Ectodermal cell (in vitro differentiated cells): ENCODE measurements at regions not wholly inside any gene's neighbourhood (a gene's known extent, or its start where the extent isn't known, plus 50 kb on each side); places are given as distances from the start of the nearest gene placed in this dataset.

Experiments
- H3K27ac ChIP-seq: 2 replicates; pipeline ENCODE4 v1.7.0; 2013; ENCODE audit warnings: mild to moderate bottlenecking, low read depth, low read length; ENCODE audit not compliant: insufficient read depth, poor library complexity, severe bottlenecking
- H3K27me3 ChIP-seq: 2 replicates; pipeline ENCODE4 v1.7.0; 2013; ENCODE audit warnings: mild to moderate bottlenecking, low read length; ENCODE audit not compliant: insufficient read depth, control insufficient read depth, poor library complexity, severe bottlenecking
- H3K36me3 ChIP-seq: one replicate; pipeline ENCODE4 v1.7.0; 2013; ENCODE audit warnings: low read length; ENCODE audit not compliant: control insufficient read depth, insufficient read depth
- H3K4me1 ChIP-seq: one replicate; pipeline ENCODE4 v1.7.0; 2013; ENCODE audit warnings: low read length; ENCODE audit not compliant: control insufficient read depth, insufficient read depth
- H3K4me3 ChIP-seq: 2 replicates; pipeline ENCODE4 v1.7.0; 2013; ENCODE audit warnings: low read depth, low read length, control low read depth; ENCODE audit not compliant: insufficient read depth
- H3K9me3 ChIP-seq: 2 replicates; pipeline ENCODE4 v1.7.0; 2013; ENCODE audit warnings: mild to moderate bottlenecking, low read length, moderate library complexity; ENCODE audit not compliant: control insufficient read depth
- WGBS, 2 experiments: methylation state at CpG; one replicate each; pipeline ENCODE4 v1.1.7; 2013; ENCODE audit warnings: missing lambda C conversion rate in 2 of 2; 5-methylcytosine and 5-hydroxymethylcytosine counted together

- Histone ChIP-seq H3K27me3 (no peaks in the 10 kb centered on the region), H3K9me3 (no peaks in the 10 kb centered on the region), H3K4me3 (no peak overlapping the region), H3K36me3 (no peaks in the 10 kb centered on the region), H3K27ac (no peak overlapping the region), H3K4me1 (no peaks in the 10 kb centered on the region)
- WGBS, 2 experiments = 84 to 90% methylated on average over 4 of the region's 4 CpGs
These were observed 318.3 kb downstream of the RRAGC start for GRCh38 chr1:38541223-38541622.

GRCh38 chr1:38539931-38540330 is 319.6 kb downstream of the RRAGC start:
- no peak overlapping the region for H3K27ac ChIP-seq
- no peak overlapping the region for H3K4me3 ChIP-seq
- H3K27me3 ChIP-seq = no peaks in the 10 kb centered on the region
- WGBS, 2 experiments = 78% methylated on average over 6 of the region's 6 CpGs
- H3K36me3 ChIP-seq = no peaks in the 10 kb centered on the region
- no peaks in the 10 kb centered on the region for H3K9me3 ChIP-seq
- no peaks in the 10 kb centered on the region for H3K4me1 ChIP-seq

GRCh38 chr1:38538834-38539233 is 320.7 kb downstream of the RRAGC start:
- no peaks in the 10 kb centered on the region for H3K36me3 ChIP-seq

GRCh38 chr1:38536089-38536488 is 323.5 kb downstream of the RRAGC start:
- Histone ChIP-seq H3K4me1 (no peaks in the 10 kb centered on the region), H3K27ac (no peak overlapping the region), H3K4me3 (no peak overlapping the region), H3K36me3 (no peaks in the 10 kb centered on the region), H3K27me3 (no peaks in the 10 kb centered on the region), H3K9me3 (no peaks in the 10 kb centered on the region)
- WGBS, 2 experiments = 92 to 93% methylated on average over 4 of the region's 4 CpGs

More at GRCh38 chr1:38538834-38539233, 320.7 kb downstream of the RRAGC start:
- Histone ChIP-seq H3K4me3 (no peak overlapping the region), H3K4me1 (no peaks in the 10 kb centered on the region), H3K27ac (no peak overlapping the region), H3K27me3 (no peaks in the 10 kb centered on the region), H3K9me3 (no peaks in the 10 kb centered on the region)
- 77 to 80% methylated on average over 4 of the region's 4 CpGs for WGBS, 2 experiments

- WGBS, 2 experiments = 95 to 96% methylated on average over 7 of the region's 7 CpGs
These were observed 325.1 kb downstream of the RRAGC start for GRCh38 chr1:38534473-38534823.

GRCh38 chr1:38533772-38534472 is 325.6 kb downstream of the RRAGC start:
- Histone ChIP-seq H3K4me3 (no peak overlapping the region), H3K36me3 (no peaks in the 10 kb centered on the region), H3K4me1 (no peaks in the 10 kb centered on the region), H3K9me3 (no peaks in the 10 kb centered on the region), H3K27me3 (no peaks in the 10 kb centered on the region), H3K27ac (no peak overlapping the region)
- WGBS, 2 experiments = 87 to 91% methylated on average over 5 of the region's 5 CpGs

More at GRCh38 chr1:38534473-38534823, 325.1 kb downstream of the RRAGC start:
- no peak overlapping the region for H3K4me3 ChIP-seq
- H3K27ac ChIP-seq = no peak overlapping the region
- H3K4me1 ChIP-seq = no peaks in the 10 kb centered on the region
- H3K9me3 ChIP-seq = no peaks in the 10 kb centered on the region
- no peaks in the 10 kb centered on the region for H3K27me3 ChIP-seq
- H3K36me3 ChIP-seq = no peaks in the 10 kb centered on the region

- Histone ChIP-seq H3K27me3 (no peaks in the 10 kb centered on the region), H3K4me3 (no peak overlapping the region), H3K9me3 (no peaks in the 10 kb centered on the region), H3K4me1 (no peaks in the 10 kb centered on the region), H3K27ac (no peak overlapping the region), H3K36me3 (no peaks in the 10 kb centered on the region)
- 89 to 93% methylated on average over 3 of the region's 3 CpGs for WGBS, 2 experiments
These were observed 328.6 kb downstream of the RRAGC start for GRCh38 chr1:38530957-38531356.

- no peaks in the 10 kb centered on the region for H3K4me1 ChIP-seq
- no peaks in the 10 kb centered on the region for H3K27me3 ChIP-seq
- no peak overlapping the region for H3K4me3 ChIP-seq
- no peaks in the 10 kb centered on the region for H3K9me3 ChIP-seq
- H3K36me3 ChIP-seq = no peaks in the 10 kb centered on the region
- no peak overlapping the region for H3K27ac ChIP-seq
- WGBS, 2 experiments = 94 to 96% methylated on average over 3 of the region's 3 CpGs
These were observed 329.6 kb downstream of the RRAGC start for GRCh38 chr1:38529946-38530345.

- no peaks in the 10 kb centered on the region for H3K9me3 ChIP-seq
- no peaks in the 10 kb centered on the region for H3K27me3 ChIP-seq
- no peaks in the 10 kb centered on the region for H3K4me1 ChIP-seq
- WGBS, 2 experiments = 92% methylated on average over 7 of the region's 7 CpGs
- H3K27ac ChIP-seq = no peak overlapping the region
- no peaks in the 10 kb centered on the region for H3K36me3 ChIP-seq
- no peak overlapping the region for H3K4me3 ChIP-seq
These were observed 330.2 kb downstream of the RRAGC start for GRCh38 chr1:38529391-38529790.

GRCh38 chr1:38528623-38529022 is 330.9 kb downstream of the RRAGC start:
- Histone ChIP-seq H3K4me1 (no peaks in the 10 kb centered on the region), H3K36me3 (no peaks in the 10 kb centered on the region), H3K27ac (no peak overlapping the region), H3K9me3 (no peaks in the 10 kb centered on the region), H3K4me3 (no peak overlapping the region), H3K27me3 (no peaks in the 10 kb centered on the region)
- 87 to 92% methylated on average over 3 of the region's 3 CpGs for WGBS, 2 experiments
